ENCODE measurements at regions not wholly inside any gene's neighbourhood (a gene's known extent, or its start where the extent isn't known, plus 50 kb on each side); places are given as distances from the start of the nearest gene placed in this dataset.

GRCh38 chr3:68631850-68632545 is 300.3 kb downstream of the TAFA4 start:
- no peak for TF ChIP-seq CTCF (IDR thresholded peaks at IDR 0.05; ENCODE audit: insufficient read depth, low read depth, low read length, missing control alignments)
- H3K4me3 ChIP-seq (ENCODE audit: low read length), result no peak overlapping the region

GRCh38 chr3:68620211-68620610 is 312.1 kb downstream of the TAFA4 start:
- no peak overlapping the region for H3K4me3 ChIP-seq (ENCODE audit: low read length)
- TF ChIP-seq CTCF (IDR thresholded peaks at IDR 0.05; ENCODE audit: insufficient read depth, low read depth, low read length, missing control alignments), result no peak
- DNase-seq (ENCODE audit: low read depth), result no peak

More at GRCh38 chr3:68631850-68632545, 300.3 kb downstream of the TAFA4 start:
- DNase-seq (ENCODE audit: low read depth), result no peak

- TF ChIP-seq CTCF (IDR thresholded peaks at IDR 0.05; ENCODE audit: insufficient read depth, low read depth, low read length, missing control alignments), result no peak
- DNase-seq (ENCODE audit: low read depth), result no peak
Observed at GRCh38 chr3:68614087-68614486, 318.3 kb downstream of the TAFA4 start.

GRCh38 chr3:68571321-68571720 is 361.0 kb downstream of the TAFA4 start:
- DNase-seq (ENCODE audit: low read depth), result no peak
- no peak for TF ChIP-seq CTCF (IDR thresholded peaks at IDR 0.05; ENCODE audit: insufficient read depth, low read depth, low read length, missing control alignments)
- H3K4me3 ChIP-seq (ENCODE audit: low read length), result no peak overlapping the region

More at GRCh38 chr3:68614087-68614486, 318.3 kb downstream of the TAFA4 start:
- H3K4me3 ChIP-seq (ENCODE audit: low read length), result no peak overlapping the region

GRCh38 chr3:68560728-68561127 is 371.6 kb downstream of the TAFA4 start:
- no peak overlapping the region for H3K4me3 ChIP-seq (ENCODE audit: low read length)
- TF ChIP-seq CTCF (IDR thresholded peaks at IDR 0.05; ENCODE audit: insufficient read depth, low read depth, low read length, missing control alignments), result no peak
- no peak for DNase-seq (ENCODE audit: low read depth)

- H3K4me3 ChIP-seq (ENCODE audit: low read length), result no peak overlapping the region
- TF ChIP-seq CTCF (IDR thresholded peaks at IDR 0.05; ENCODE audit: insufficient read depth, low read depth, low read length, missing control alignments), result no peak
- no peak for DNase-seq (ENCODE audit: low read depth)
Observed at GRCh38 chr3:68535782-68536181, 396.6 kb downstream of the TAFA4 start.

GRCh38 chr3:68523330-68523729 is 409.0 kb downstream of the TAFA4 start:
- DNase-seq (ENCODE audit: low read depth), result no peak
- no peak overlapping the region for H3K4me3 ChIP-seq (ENCODE audit: low read length)
- no peak for TF ChIP-seq CTCF (IDR thresholded peaks at IDR 0.05; ENCODE audit: insufficient read depth, low read depth, low read length, missing control alignments)

Data from epithelial cell of esophagus (primary cell).